ENCODE measurements at regions not wholly inside any gene's neighbourhood (a gene's known extent, or its start where the extent isn't known, plus 50 kb on each side); places are given as distances from the start of the nearest gene placed in this dataset.

- TF ChIP-seq CTCF (IDR thresholded peaks at IDR 0.05) (no peak), POLR2A (IDR thresholded peaks at IDR 0.05) (no peak)
Observed at GRCh38 chr2:238665919-238666318, 182.0 kb upstream of the TWIST2 start.
